PC-3 (cell line): ENCODE measurements at regions not wholly inside any gene's neighbourhood (a gene's known extent, or its start where the extent isn't known, plus 50 kb on each side); places are given as distances from the start of the nearest gene placed in this dataset.

Source experiments
- CTCF ChIP-seq: fragments of 300-600 bp; sonication (generic); conservative IDR thresholded peaks from 2 replicates; pipeline ENCODE4 v1.5.1; 2017; ENCODE audit warnings: antibody characterized with exemption, low read depth, mild to moderate bottlenecking, low read length
- EZH2 ChIP-seq: fragments of 300-600 bp; sonication (generic); IDR thresholded peaks from one replicate; pipeline ENCODE4 v1.6.1; 2017; ENCODE audit warnings: antibody characterized with exemption, mild to moderate bottlenecking, low read length; ENCODE audit not compliant: unreplicated experiment

- TF ChIP-seq CTCF = no peak
- TF ChIP-seq EZH2 = no peak
These were observed 406.5 kb downstream of the FOXO1 start for GRCh38 chr13:40259899-40260298.
